ENCODE measurements at regions not wholly inside any gene's neighbourhood (a gene's known extent, or its start where the extent isn't known, plus 50 kb on each side); places are given as distances from the start of the nearest gene placed in this dataset.

- no peak for DNase-seq
Observed at GRCh38 chr10:76733441-76733936, 904.1 kb downstream of the KCNMA1 start.

DNA sequence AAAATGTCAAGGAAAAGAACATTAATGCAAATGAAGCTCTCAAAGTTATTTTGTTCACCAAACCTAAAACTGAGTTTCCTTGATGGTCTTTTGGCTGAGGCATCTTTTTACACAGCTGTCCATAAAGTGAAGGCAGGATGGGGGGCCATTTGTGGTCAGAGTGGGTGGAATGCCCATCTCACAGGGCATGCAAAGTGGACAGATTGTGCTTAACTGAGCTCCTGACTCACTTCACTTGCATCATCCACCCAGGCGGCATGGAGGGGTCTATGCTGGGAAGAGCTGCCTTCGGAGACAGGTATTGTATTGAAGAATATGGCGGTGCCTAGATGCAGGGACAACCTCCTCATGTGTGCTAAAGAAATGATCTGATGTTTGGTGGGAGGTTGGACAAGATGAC lies 905.3 kb downstream of the KCNMA1 start:
- no peak for DNase-seq

- no peak for DNase-seq
Observed at GRCh38 chr10:76729841-76730487, 907.6 kb downstream of the KCNMA1 start.

GRCh38 chr10:76729346-76729745 lies 908.3 kb downstream of the KCNMA1 start:
- DNase-seq = no peak

- DNase-seq = no peak
Observed at GRCh38 chr10:76727038-76727437, 910.6 kb downstream of the KCNMA1 start.

- DNase-seq = no peak
Observed at GRCh38 chr10:76723844-76724243, 913.8 kb downstream of the KCNMA1 start.

- no peak for DNase-seq
Observed at GRCh38 chr10:76721891-76722505, 915.6 kb downstream of the KCNMA1 start.

GRCh38 chr10:76719006-76719405 lies 918.6 kb downstream of the KCNMA1 start:
- no peak for DNase-seq

GRCh38 chr10:76717141-76717540 lies 920.5 kb downstream of the KCNMA1 start:
- no peak for DNase-seq

DNA sequence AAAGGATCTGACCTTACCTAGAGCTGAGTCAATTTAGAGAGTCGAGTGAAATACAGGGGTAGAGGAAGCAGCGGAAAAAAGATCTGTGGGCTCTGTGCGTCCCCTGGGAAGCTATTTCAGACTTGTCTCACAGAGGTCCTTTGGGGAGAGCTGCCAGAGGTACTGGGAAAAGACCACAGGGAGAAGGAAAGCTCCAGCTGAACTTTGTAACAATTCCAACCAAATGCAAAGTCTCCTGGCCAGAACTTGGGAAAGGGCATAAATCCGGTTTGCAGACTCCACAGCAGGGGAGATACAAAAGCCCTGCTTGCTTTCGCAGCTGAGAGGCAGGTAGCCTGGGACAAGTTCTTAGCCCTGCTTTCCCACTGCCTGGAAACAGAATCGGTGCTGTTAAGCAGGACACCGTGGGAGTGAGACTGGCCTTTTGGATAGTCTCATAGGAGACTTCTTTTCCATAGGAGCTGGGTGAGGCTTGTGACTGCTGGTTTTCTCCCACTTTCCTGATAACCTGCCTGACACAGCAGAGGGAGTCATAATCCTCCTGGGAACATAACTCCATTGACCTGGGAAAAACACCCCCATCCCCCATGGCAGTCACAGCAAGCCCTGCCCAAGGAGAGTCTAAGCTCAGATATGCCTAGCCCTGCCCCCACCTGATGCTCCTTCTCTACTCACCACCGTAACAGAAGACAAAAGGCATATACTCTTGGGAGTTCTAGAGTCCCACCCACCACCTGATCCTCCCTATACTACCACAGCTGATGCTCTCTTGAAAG lies 926.2 kb downstream of the KCNMA1 start:
- DNase-seq = peak in 2 of 14 donors; percentile 1 to 5

DNA sequence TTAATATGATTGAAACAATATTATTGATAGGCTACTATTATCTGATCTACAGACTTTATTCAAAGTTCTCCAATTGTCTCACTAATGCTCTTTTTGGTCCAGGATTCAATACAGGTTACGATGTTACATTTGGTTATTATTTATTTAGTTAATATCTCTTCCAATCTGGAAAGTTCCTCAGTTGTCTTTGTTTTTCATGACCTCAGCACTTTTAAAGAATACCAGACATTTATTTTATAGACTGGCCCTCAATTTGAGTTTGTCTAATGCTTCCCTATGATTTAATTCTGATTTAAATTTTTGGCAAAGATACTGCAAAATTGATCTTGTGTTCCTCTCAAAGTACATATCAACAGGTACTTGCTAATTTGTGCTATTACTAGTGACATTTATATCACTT lies 937.4 kb downstream of the KCNMA1 start:
- no peak for DNase-seq

DNA sequence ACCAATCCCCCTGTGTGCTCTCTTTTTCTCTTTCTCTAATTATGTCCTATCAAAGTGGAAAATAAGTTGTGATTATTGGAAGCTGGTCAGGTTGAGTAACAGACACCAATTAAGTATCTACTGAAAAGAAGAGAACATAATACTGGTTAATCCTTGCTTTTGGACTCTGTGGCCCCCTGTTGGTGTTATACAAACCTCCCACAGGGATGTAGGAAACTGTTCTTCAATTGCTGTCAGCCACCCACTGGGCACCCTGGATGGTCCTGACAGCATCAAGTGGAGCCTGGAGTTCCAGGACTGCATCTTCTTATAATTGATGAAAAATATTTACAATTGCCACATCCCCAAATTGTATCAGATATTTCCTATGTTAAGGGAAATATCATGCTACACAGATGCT lies 939.7 kb downstream of the KCNMA1 start:
- DNase-seq = no peak

DNA sequence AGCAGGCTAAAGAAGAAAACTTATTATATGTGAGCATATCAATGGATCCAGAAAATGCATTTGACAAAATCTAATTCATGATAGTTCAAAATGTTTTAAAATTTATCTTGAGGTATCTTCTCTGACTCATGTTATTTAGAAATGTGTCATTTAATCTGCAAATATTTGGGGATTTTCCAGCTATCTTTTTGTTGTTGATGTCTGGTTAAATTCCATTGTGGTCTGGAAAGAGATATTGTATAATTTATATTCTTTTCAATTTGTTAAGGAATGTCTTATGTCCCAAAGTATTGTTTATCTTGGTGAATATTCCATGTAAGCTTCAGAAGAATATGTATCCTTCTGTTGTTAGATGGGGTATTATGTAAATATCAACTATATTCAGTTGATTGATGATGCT lies 942.5 kb downstream of the KCNMA1 start:
- no peak for DNase-seq

GRCh38 chr10:76686201-76686600 lies 951.4 kb downstream of the KCNMA1 start:
- no peak for DNase-seq

DNA sequence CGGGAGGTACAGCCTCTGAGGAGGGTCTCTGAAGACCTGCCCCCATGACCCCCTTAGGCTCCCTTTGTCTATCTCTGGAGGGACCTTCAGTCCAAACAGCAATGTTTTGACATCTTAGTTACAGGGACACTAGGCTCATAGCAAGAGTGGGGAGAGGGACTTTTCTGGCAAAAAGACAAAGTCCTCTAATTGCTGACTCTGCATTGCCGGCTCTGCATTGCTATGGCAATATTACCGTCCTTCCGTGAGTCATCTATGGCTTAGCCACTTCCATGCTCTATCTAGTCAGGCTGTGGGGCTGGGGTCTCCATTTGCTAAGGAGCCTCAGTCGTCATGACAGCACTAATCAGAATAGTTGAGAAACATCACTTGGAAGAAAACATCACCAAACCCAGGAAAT lies 952.6 kb downstream of the KCNMA1 start:
- no peak for DNase-seq

DNA sequence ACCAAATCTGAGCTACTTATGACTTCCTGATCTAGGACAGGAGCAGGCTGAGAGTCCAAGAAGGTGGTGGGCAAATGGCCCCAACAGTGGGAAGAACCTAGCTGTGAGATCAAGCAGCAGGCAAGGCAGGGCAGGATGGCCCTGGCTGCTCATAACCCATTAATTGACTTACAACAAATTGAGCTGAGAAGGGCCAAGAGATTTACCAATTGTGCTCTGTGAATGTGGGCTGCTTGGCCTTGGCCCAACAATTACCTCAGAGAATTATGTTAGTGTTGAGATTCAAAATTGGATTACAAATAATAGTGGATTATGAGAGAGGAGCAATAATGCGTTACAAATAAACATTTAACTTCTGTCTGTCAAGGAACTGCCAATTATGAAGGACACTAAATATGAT lies 956.5 kb downstream of the KCNMA1 start:
- no peak for DNase-seq

DNA sequence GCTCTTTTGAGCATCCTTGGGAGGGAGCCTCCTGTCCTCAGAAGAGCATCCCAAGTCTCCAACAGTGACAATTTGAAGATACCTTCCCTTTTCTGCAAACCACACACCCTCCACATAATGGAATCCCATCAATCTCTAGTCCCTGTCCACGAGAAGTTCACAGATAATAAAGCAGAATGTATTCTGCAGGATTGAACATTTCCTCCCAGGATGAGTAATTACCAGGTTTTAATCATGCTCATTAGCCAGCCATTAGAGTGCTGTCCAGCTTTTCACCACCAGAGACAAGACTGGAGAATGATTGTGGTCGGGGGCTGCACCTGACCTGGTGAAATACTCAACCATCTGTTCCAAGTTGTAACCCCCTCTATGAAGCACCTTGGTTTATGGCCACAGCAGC lies 958.6 kb downstream of the KCNMA1 start:
- no peak for DNase-seq

- DNase-seq = peak in 12 of 14 donors; percentile 27 to 84 (median 67)
Observed at GRCh38 chr10:76675951-76676587, 961.5 kb downstream of the KCNMA1 start.

DNA sequence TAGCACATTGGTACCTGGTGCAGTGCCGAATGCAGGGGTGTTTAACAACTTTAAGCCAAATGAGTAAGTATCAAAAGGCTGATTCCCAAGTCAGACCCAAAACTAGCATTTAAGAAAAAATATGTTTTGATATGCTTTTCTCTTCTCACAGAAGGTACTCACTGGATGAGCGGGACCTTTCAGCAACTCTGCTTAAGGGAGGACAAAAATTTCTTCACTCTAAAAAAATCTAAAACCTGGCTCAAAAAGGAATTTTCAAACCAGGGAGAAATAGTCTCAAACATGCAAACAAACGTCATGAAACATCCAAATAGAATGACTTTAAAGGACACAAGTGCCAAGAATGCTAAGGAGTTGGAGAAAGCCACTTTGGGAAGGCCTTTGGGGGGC lies 962.1 kb downstream of the KCNMA1 start:
- DNase-seq = no peak

DNA sequence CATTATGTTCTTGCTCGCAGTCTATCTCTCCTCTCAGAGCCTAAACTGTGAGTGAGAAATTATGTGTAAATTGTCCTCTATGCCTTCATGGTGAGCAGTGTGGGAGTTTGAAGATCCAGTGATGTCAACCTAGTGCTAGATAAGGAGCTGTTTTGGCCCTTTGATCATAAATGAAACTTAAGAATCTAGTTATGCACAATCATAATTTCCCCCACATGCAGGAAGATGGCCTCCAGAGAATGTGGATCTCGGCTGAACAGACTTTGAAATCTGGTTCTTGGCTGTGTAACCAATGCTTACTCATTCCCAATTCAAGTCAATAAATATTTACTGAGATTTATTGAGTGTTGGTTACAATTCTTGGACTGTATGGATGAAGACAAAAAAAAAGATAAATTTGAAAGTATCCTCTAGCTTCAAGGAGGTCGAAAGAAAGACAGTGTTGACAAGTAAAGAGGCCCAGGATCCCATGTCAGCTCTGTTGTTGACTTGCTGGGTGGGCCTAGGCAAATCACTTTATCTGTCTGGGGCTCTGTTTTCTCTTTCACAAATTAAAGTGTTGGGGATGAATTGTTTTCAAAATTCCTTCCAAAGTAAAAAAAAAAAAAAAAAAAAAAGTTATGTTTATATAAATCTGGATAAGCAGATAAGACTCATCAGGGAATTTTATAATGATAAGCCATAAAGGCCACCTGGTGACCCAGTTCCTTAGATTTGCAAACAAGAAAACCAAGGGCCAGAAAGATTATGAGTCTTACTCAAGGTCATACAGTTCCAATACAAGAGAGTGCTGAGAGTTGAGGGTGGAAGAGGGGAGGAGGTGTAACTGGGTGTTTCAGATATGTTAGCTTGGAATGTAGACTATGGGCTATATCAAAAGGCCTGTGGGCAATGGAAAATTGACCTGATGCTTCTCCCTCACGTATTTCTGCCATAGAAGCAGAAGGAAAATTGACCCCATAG lies 969.9 kb downstream of the KCNMA1 start:
- DNase-seq = no peak

DNA sequence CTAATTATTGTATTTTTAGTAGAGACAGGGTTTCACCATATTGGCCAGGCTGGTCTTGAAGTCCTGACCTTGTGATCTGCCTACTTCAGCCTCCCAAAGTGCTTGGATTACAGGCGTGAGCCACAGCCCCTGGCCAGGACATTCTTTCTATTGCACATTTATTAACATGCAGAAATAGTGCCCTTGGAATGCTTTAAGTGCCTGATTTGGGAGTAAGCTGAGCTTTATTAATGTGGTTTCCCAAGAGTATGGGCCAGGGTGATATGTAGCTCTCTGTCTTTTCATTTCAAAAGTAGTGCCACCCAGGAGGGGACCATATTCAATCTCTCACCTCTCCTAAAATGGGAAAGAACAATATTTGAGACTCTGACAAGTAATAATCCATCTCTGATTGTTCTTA lies 970.7 kb downstream of the KCNMA1 start:
- no peak for DNase-seq

GRCh38 chr10:76665029-76665428 lies 972.6 kb downstream of the KCNMA1 start:
- DNase-seq = no peak
